Ishikawa (cell line): ENCODE measurements at regions not wholly inside any gene's neighbourhood (a gene's known extent, or its start where the extent isn't known, plus 50 kb on each side); places are given as distances from the start of the nearest gene placed in this dataset.

Source experiments
- TAF1 ChIP-seq: IDR thresholded peaks from 2 replicates; pipeline ENCODE4 v1.6.1; 2012; ENCODE audit warnings: low read depth, mild to moderate bottlenecking
- YY1 ChIP-seq: IDR thresholded peaks from 2 replicates; pipeline ENCODE4 v1.6.1; 2012; ENCODE audit warnings: low read depth
- TF ChIP-seq, protein P1 (sequence below): IDR thresholded peaks from 2 replicates; pipeline ENCODE4 v1.6.1; 2012

DNA sequence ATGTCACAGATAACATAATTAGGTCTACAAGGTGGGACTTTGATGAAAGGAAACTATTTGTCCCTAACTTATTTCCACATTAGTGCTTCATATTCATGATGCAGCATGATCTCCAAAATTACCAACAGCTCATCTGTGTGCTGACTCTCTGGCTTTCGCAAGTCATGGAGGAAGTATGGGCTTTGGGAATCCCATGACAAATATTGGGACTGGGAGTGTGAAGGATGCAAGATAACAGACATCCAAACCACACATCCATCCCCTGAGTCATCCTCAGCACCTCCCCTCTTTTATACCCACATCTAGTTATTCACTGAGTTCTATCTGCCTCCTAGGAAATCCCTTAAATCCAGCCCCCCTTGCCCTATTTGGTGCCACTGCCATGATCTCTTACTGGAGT, 102.8 kb upstream of the COL24A1 start:
- no peak for TF ChIP-seq YY1
- TF ChIP-seq, protein P1, sequence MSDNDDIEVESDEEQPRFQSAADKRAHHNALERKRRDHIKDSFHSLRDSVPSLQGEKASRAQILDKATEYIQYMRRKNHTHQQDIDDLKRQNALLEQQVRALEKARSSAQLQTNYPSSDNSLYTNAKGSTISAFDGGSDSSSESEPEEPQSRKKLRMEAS = no peak
- no peak for TF ChIP-seq TAF1
